Left ventricle myocardium superior (tissue), 1 donor: ENCODE measurements at regions not wholly inside any gene's neighbourhood (a gene's known extent, or its start where the extent isn't known, plus 50 kb on each side); places are given as distances from the start of the nearest gene placed in this dataset.

Source experiments
- ATAC-seq: fragments of 200-7000 bp; cut with Tn5 transposase; one replicate; pipeline ENCODE4 v1.9.1; 2020; ENCODE audit warnings: mild to moderate bottlenecking, moderate library complexity
- DNase-seq: peaks from one replicate; pipeline ENCODE4 v3.0.0-alpha.2; 2020
- intact Hi-C: fragments of 100-400 bp; cut with micrococcal nuclease; formaldehyde crosslinking; loops from one replicate; pipeline ENCODE4 v1.11.0; 2022
- donor health status: DM: no; HTN: yes; CAD: no; lungs with severe emphysema.

- intact Hi-C loops, result no loop called here
- no peak for ATAC-seq
- no peak for DNase-seq
Measured at GRCh38 chr16:17780181-17780580, 309.4 kb upstream of the XYLT1 start.

GRCh38 chr16:17777408-17777863 lies 306.7 kb upstream of the XYLT1 start:
- intact Hi-C loops, result no loop called here
- ATAC-seq (no peak), DNase-seq (no peak)

- no peak for ATAC-seq
- no peak for DNase-seq
- intact Hi-C loops, result no loop called here
Measured at GRCh38 chr16:17776888-17777287, 306.1 kb upstream of the XYLT1 start.

DNA sequence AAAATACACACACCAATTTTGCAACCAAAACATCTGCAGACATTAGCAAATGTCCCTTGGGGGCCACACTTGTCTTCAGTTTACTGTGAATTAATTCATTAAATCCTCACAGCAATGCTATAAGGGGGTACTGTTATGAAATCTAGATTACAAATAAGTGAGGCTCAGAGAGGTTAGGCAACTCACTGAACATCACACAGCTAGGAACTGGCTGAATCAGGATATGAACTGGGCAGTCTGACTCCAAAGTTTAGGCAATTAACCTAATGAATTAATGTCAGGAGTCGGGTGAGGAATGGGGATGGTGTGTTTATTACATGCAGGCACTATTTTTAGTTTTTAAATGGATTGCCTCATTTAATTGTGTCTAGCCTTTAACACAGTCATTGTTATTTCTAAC lies 305.7 kb upstream of the XYLT1 start:
- intact Hi-C loops, result no loop called here

DNA sequence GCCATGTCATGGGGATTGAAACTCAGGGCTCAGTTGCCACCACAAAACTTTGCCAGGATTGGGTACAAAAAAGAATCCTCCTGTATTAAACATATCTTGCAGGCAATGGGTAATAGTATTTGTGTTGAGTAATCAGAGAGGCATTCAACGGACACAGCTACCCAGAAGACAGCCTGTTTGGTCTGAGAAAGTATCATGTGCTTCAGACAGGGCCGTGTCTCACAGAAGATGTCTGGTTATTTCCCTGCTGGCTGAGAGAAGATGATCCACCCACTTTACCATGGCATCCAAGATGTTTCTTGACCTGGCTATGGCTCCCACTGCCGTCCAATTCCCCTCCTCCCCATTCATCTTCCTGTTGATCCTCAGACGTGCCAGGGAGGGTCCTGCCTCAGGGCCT lies 304.3 kb upstream of the XYLT1 start:
- intact Hi-C loops, result no loop called here
- no peak for DNase-seq
- ATAC-seq, result no peak

More for the DNA sequence above, 305.7 kb upstream of the XYLT1 start:
- no peak for ATAC-seq
- DNase-seq, result no peak

- ATAC-seq, result no peak
- intact Hi-C loops, result no loop called here
- DNase-seq, result no peak
Measured at GRCh38 chr16:17773698-17774101, 302.9 kb upstream of the XYLT1 start.

GRCh38 chr16:17770104-17770503 lies 299.3 kb upstream of the XYLT1 start:
- intact Hi-C loops, result no loop called here
- no peak for DNase-seq
- ATAC-seq, result no peak

- no peak for DNase-seq
- intact Hi-C loops, result no loop called here
- ATAC-seq, result no peak
Measured at GRCh38 chr16:17769065-17769464, 298.3 kb upstream of the XYLT1 start.

- ATAC-seq (no peak), DNase-seq (no peak)
- intact Hi-C loops, result no loop called here
Measured at GRCh38 chr16:17768257-17768656, 297.5 kb upstream of the XYLT1 start.

- intact Hi-C loops, result no loop called here
- ATAC-seq, result no peak
- DNase-seq, result no peak
Measured at GRCh38 chr16:17766012-17766411, 295.3 kb upstream of the XYLT1 start.

DNA sequence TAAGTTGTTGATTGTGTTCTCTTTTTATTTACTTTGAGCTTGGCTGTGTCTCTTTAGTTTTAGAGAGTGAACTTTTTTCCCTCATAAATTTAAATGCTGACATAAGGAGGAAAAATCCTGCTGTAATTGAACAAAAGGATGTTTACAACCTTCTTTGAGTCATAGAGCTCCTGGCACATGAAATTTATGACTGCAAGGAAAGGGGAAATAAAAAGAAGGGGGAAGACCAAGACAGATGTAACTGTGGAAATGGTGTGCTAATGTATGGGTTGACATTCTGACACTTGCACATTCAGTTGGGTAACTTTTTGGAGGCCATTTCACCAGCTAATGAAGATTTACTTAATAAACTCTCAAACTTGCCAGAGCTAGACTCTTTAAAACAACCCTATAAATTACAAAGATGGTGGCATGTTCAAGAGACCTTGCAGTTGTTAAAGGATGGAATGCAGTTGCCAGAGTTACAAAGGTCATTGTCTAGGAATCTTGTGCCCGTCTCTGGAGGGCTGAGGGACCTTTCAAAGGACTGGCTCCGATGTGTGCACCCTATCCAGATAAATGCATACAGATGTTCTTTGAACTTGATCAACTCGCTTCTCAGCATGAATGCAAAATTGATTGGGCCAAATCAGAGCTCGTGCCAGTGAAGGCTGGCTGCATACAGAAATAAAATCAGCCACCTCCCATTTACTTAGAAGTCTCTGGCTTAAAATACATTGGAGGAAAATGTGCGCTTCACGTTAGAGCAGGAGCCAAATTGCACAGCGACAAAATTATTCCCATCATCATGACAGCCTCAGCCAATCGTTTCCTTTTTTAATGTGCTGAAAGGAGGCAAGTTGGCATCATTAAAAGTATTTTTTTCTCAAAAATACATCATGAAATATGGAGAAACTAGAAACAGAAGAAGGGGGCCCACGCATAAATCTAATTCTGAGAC lies 289.0 kb upstream of the XYLT1 start:
- ATAC-seq (no peak), DNase-seq (no peak)
- intact Hi-C loops, result no loop called here

GRCh38 chr16:17757808-17758207 lies 287.0 kb upstream of the XYLT1 start:
- ATAC-seq, result no peak
- intact Hi-C loops, result no loop called here
- DNase-seq, result no peak

- intact Hi-C loops, result no loop called here
- no peak for DNase-seq
- no peak for ATAC-seq
Measured at GRCh38 chr16:17755158-17755557, 284.4 kb upstream of the XYLT1 start.

GRCh38 chr16:17753434-17753833 lies 282.7 kb upstream of the XYLT1 start:
- no peak for DNase-seq
- intact Hi-C loops, result no loop called here
- no peak for ATAC-seq

DNA sequence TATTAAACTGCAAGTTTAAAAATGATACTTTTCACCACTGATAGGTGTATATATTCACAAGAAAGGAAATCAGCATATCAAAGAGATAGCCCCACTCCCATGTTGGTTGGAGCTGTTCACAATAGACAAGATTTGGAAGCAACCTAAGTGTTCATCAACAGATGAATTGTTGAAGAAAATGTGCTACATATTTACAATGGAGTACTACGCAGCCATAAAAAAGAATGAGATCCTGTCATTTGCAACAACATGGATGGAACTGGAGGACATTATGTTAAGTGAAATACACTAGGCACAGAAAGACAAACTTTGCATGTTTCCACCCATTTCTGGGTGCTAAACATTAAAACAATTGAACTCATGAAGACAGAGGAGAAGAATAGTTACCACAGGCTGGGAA lies 278.9 kb upstream of the XYLT1 start:
- ATAC-seq, result no peak
- DNase-seq, result no peak
- intact Hi-C loops, result no loop called here

DNA sequence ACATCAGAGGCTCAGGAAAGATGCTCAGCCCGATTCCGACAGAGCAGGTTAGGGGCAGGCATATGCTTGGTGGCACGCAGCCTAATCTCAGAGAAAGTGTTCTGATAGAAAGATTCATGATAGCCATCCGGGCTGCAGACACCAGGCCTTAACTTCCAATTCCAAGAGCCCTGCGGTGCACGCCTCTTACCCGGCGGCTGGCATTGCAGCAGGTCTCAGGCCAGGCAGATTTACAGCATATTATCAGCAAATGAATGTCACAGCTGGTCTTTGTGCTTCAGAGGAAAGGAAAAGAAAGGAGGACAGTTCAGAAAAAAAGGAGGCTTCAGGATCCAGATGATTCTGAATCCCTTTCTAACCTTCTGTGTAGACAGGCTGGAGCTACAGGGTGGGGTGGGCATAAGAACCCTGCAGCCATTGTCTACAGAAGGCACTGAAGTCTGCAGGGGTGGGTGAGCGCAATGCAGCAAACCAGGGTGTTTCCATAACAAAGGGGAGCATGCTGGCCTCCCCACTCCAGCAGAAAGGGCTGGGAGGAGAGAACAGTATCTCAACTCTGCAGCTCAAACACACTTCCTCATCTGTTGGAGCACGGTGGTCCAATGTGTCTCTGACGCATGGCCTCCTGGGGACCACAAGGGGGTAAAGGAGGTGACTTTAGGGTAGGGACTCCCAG lies 277.4 kb upstream of the XYLT1 start:
- intact Hi-C loops, result no loop called here
- ATAC-seq, result no peak
- DNase-seq, result no peak

GRCh38 chr16:17747081-17747756 lies 276.5 kb upstream of the XYLT1 start:
- ATAC-seq, result no peak
- intact Hi-C loops, result no loop called here
- DNase-seq, result no peak

GRCh38 chr16:17744921-17745572 lies 274.3 kb upstream of the XYLT1 start:
- intact Hi-C loops, result no loop called here
- ATAC-seq, result no peak
- DNase-seq, result no peak

DNA sequence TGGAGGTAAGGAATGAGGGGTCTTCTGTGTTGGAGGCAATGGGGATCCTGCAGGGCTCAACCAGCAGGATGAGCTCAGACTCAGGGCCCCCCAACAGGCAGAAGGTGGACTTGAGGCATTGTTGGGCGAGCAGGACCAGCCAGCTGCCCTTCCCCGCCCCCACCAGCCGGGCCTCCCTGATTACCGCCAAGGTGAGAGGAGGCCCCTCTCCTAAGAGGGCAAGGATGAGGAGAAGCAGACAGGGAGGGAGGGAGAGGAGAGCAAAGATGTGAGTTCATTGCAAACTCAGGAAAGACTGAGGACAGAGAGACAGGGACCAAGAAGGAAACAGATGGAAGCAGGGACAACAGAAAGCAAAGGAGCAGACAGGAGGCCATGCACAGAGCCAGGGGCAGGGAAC lies 272.8 kb upstream of the XYLT1 start:
- intact Hi-C loops, result no loop called here

GRCh38 chr16:17743158-17743557 lies 272.4 kb upstream of the XYLT1 start:
- intact Hi-C loops, result no loop called here

More for the DNA sequence above, 272.8 kb upstream of the XYLT1 start:
- ATAC-seq (no peak), DNase-seq (no peak)

More at GRCh38 chr16:17743158-17743557, 272.4 kb upstream of the XYLT1 start:
- DNase-seq, result no peak
- no peak for ATAC-seq
